AG08396 (cell line): ENCODE measurements at regions not wholly inside any gene's neighbourhood (a gene's known extent, or its start where the extent isn't known, plus 50 kb on each side); places are given as distances from the start of the nearest gene placed in this dataset.

Source experiments
- DNase-seq: peaks from one replicate; pipeline ENCODE4 v3.0.0; 2012; ENCODE audit warnings: low spot score, mixed read lengths

GRCh38 chr6:50217841-50218240 is 168.1 kb upstream of the DEFB112 start:
- no peak for DNase-seq

DNA sequence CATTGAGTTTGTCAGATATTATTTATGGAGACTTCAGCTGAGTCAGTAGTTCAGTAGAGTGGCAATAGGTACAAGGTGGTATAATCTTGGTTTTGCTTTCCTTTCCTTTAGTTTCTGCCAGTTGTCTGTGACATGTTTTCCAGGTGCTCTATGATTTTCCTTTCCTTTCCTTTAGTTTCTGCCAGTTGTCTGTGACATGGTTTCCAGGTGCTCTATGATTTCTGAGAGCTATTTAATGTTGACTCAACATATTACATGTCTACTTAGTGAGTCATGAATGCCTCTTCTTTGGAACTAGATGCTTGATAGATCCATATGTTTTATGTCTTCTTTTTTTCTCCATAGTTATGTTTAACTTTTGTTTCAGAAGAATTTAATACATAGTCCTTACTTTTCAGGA is 186.4 kb upstream of the DEFB112 start:
- no peak for DNase-seq

DNA sequence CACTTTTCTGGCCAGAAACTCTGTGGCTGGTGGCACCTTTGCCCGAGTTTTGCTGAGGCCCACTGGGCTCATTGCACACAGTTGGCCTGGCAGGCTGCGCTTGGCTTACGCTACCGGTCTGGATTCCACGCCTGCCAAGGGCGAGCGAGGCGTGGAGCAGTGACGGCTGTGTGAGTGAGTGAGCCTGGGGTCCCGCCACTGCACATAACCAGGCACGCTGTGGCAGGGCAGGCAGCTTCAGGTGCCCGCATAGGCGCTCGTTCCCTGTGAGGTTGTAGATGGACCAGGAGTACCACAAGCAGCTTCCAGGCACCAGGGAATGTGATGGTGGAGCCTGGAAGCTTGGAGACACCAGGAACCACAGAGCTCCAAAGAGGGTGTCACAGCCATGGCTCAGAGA is 190.1 kb upstream of the DEFB112 start:
- DNase-seq: no peak

GRCh38 chr6:50240986-50241385 is 191.3 kb upstream of the DEFB112 start:
- no peak for DNase-seq

DNA sequence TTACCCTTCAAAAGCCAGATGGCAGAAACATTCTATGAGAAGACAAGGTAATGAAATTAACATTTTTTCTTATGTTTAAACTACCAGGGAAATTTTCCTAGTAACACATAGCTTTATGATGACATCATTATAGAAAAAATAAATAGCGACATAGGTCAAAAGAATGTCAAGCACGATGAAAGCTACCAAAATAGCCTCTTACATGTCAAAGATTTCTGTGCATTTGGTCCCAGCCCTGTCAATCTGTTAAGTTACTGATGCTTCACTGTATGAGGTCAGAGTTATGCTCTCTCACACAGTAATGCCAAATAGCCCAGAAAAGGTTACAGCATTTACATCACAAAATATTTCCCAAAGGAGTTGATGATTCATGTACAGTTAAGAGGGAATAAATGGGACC is 199.8 kb upstream of the DEFB112 start:
- no peak for DNase-seq

- no peak for DNase-seq
Observed at GRCh38 chr6:50257322-50257721, 207.6 kb upstream of the DEFB112 start.

- no peak for DNase-seq
Observed at GRCh38 chr6:50259903-50260302, 210.2 kb upstream of the DEFB112 start.

DNA sequence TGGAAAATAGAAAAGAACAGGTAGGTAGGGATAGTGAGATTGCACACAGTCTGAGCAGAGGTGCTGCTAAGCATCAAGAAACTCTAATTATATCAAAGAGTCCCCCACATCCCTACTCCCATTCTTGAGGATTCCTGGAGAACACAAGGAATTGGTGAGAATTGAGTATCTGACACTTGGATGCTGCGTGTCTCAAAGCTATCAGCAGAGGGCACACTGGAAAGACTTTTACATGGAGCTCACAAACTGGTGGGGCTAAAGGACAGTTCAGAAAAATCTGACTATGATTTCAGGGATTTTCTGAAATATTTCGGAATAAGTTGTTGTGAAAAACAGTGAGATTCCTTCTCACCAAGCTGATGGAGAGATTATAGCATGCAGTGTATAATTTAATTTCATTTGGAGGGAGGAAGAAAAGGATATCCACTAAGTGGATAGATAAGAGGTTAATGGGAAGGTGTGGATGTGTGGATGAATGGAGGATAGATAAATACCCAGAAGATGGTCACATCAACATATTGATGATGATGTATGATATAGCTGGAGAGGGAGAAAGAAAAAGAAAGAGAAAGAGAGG is 215.4 kb upstream of the DEFB112 start:
- DNase-seq: no peak

- no peak for DNase-seq
Observed at GRCh38 chr6:50270415-50270814, 220.7 kb upstream of the DEFB112 start.

GRCh38 chr6:50271266-50271665 is 221.5 kb upstream of the DEFB112 start:
- no peak for DNase-seq

DNA sequence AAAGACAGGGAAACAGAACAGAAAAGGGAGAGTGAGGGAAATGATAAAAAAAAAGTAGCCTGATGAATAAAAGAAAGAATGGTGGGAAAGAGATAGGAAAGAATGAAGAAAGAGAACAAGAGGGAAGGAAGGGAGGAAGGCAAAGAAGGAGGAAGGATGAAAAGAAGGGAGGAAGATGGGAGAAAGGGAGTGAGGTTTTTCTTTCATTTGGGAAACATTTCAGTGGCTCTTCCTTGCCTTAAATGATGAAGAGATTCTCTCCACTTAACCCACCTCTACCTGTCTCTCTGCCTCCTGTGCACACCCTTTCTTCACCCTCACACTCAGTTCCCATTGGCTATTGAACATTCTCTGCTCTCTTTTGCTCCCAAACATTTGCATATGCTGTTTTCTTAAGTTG is 222.1 kb upstream of the DEFB112 start:
- no peak for DNase-seq

DNA sequence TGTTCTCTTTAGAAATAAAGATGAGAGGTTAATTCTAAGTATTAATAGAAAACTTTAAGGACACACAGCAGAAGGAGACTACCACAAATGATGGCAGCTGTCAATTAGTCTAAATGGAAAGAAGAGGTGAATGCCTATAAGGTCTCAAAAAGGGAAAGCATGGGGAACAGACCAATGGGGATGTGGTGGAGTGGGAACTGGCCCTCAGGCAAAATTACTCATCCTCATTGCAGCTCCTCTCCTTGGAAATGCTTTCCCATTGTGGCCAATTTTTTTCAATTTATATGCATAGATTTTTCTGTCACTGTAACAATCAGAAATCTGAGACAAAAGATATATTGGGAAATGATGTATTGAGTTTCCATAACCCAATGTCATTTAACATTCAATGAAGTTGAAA is 222.9 kb upstream of the DEFB112 start:
- no peak for DNase-seq

GRCh38 chr6:50276771-50277261 is 227.1 kb upstream of the DEFB112 start:
- no peak for DNase-seq

- DNase-seq: no peak
Observed at GRCh38 chr6:50277774-50278173, 228.0 kb upstream of the DEFB112 start.

- no peak for DNase-seq
Observed at GRCh38 chr6:50278663-50279062, 228.9 kb upstream of the DEFB112 start.

GRCh38 chr6:50285735-50286134 is 236.0 kb upstream of the DEFB112 start:
- DNase-seq: no peak

DNA sequence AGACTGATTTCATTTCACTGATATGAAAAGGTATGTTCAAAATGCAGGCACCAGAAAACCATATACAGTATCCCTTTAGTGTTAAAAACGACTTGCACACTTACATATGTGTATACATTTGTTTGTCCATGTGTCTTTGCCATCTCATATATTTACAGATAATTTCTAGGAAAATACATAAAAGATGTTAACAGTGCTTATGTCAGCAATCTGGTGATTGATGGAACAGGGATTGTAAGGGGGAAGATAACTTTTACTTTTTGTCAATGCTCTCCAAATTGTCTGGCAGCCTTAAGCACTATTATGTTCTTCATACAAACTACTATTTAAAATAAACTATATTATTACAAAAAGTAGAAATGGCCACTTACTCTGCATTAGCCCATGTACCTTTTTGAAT is 238.5 kb upstream of the DEFB112 start:
- DNase-seq: no peak

DNA sequence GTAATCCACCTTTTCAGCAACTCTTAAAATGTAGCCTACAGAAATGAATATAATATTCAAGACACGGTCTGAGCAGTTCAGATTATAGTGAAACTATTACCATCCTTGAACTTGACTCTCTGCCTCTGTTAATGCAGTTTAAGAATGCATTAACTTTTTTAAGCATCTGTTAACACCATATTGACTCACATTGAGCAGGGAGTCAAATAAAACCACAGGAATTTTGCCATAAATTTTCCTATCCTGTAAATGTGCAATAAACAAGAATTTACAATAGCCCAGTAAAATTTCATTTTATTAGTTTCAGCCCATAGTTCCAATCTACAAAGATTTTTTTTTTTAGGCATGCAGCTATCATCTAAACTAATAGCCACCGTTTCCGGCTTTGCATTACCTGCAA is 239.2 kb upstream of the DEFB112 start:
- no peak for DNase-seq

DNA sequence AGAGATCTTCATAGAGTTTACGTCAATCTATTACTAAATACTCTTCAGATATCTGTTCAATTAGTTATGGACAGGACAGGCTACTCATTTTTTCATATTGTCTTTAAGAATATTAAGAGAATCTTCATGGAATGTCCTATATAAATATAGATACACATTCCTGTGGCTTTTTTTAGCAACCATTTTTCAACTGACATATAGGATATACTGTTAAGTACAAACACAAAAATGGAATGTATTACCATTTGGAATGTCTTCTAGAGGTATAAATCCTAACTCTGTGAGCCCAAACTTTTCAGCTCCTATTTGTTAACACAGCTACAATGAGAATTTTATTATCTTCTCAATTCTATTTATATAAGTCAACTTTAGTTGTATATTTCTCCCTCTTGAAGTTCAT is 239.6 kb upstream of the DEFB112 start:
- DNase-seq: no peak

DNA sequence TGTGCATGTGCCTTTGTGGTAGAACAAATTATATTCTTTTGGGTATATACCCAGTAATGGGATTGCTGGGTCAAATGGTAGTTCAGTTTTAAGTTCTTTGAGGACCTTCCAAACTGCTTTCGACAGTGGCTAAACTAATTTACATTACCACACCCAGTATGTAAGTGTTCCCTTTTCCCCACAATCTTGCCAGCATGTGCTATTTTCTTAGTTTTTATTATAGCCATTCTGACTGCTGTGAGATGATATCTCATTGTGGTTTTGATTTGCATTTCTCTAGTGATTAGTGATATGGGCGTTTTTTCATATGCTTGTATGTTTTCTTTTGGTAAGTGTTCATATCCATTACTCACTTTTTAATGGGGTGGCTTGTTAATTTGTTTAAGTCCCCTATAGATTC is 251.6 kb upstream of the DEFB112 start:
- DNase-seq: no peak

- DNase-seq: no peak
Observed at GRCh38 chr6:50305660-50306059, 255.9 kb upstream of the DEFB112 start.

- no peak for DNase-seq
Observed at GRCh38 chr6:50318536-50318935, 268.8 kb upstream of the DEFB112 start.

DNA sequence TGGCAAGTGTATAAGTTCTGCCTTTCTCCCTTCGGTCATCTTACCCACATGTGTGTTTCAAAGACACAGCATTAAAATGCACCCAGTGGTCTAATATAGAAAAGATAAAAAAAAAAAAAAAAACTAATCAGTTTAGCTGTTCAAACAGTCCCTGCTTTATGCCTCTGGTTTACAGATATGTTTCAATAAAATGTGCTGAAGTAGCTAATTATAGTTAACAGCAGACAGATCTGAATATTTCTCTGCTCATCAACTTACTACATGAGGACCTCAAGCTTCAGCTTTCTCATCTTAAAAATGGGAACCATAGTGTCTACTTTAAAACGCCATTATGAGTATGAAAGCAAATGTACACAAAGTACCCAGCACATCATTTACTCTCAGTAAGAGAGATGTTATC is 280.6 kb upstream of the DEFB112 start:
- no peak for DNase-seq

GRCh38 chr6:50330963-50331362 is 281.2 kb upstream of the DEFB112 start:
- DNase-seq: no peak

DNA sequence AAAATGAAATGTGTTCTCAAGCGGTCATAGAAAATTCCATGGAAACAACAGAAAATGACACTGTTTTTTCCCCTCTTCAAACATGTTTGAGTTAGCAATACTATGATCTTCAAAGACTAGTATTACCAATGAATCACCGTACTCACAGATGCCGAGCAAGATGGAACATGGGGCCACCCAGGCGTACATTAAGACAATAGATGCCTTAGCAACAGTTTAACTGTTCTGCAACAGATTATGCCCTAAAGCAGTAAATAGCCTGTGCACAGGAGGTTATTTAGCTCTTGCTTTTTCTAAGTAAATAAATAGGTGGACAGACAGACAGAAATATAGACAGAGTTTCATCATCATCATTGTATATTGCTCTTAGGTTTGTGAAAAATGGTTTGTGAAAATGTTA is 284.0 kb upstream of the DEFB112 start:
- no peak for DNase-seq
